Right atrium auricular region (tissue), 2 donors: ENCODE measurements at regions not wholly inside any gene's neighbourhood (a gene's known extent, or its start where the extent isn't known, plus 50 kb on each side); places are given as distances from the start of the nearest gene placed in this dataset.

Source experiments
- DNase-seq: peaks from one replicate; pipeline ENCODE4 v3.0.0-alpha.2; 2019; ENCODE audit warnings: low spot score
- H3K27ac ChIP-seq, 2 donors: fragments of 200-600 bp; sonication (generic); 1 replicate in 1 of 2; 2 replicates in 1 of 2; pipeline ENCODE4 v1.5.1; 2016 to 2019
- H3K27me3 ChIP-seq, 2 donors: fragments of 200-600 bp; sonication (generic); one replicate each; pipeline versions ENCODE4 v1.5.1 to v1.6.0; 2017 to 2019
- H3K36me3 ChIP-seq: fragments of 200-600 bp; sonication (generic); one replicate; pipeline ENCODE4 v1.5.1; 2016
- H3K4me1 ChIP-seq, 2 donors: fragments of 200-600 bp; sonication (generic); one replicate each; pipeline versions ENCODE4 v1.5.1 to v1.6.0; 2017 to 2019
- H3K4me3 ChIP-seq, 2 donors: fragments of 200-600 bp; sonication (generic); 1 replicate in 1 of 2; 2 replicates in 1 of 2; pipeline ENCODE4 v1.5.1; 2017 to 2019; ENCODE audit warnings: mild to moderate bottlenecking in 1 of 2, moderate library complexity in 1 of 2
- H3K9me3 ChIP-seq, 2 donors: fragments of 200-600 bp; sonication (generic); one replicate each; pipeline ENCODE4 v1.5.1; 2019
- CTCF ChIP-seq, 2 donors: fragments of 200-600 bp; sonication (generic); IDR thresholded peaks; one replicate each; pipeline ENCODE4 v1.5.1; 2019; ENCODE audit warnings: antibody characterized with exemption in 2 of 2

DNA sequence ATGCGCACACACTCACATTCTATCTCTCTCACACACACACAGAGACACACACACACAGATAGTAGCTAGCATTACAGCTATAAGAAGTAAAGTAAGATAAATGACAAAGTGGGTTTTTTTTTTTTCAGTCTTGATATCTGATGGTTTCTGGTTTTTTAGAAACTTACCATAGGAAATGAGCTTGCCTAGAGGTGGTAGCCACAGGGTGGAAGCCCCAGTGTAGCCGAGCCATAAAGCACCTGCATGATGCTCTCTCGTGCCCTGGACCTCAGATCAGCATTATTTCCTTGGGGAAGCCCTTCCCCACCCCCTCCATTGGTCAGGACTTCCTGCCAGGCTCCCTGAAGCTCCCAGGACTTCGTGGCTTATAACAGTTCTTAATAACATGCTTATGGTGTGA is 264.3 kb upstream of the C16orf82 start:
- TF ChIP-seq CTCF (IDR thresholded peaks at IDR 0.05): no peak

DNA sequence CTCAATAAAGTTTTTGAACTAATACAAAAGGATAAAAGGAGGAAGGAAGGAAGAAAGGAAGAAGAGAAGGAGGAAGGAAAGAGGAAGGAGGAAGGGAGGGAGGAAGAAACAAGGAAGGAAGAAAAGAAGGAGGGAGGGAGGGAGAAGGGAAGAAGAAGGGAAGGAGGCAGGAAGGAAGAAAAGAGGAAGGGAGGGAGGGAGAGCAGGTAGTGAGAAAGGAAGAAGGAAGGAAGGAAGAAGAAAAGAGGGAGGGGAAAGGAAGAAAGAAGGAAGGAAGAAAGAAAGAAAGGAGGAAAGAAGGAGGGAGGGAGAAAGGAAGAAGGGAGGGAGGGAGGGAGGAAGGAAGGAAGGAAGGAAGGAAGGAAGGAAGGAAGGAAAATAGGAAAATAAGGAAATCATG is 263.8 kb upstream of the C16orf82 start:
- TF ChIP-seq CTCF (IDR thresholded peaks at IDR 0.05): no peak
- Histone ChIP-seq H3K27me3 (no peaks in the 10 kb centered on the region), H3K9me3 (no peaks in the 10 kb centered on the region), H3K36me3 (no peaks in the 10 kb centered on the region), H3K4me1 (no peaks in the 10 kb centered on the region), H3K4me3 (no peak overlapping the region), H3K27ac (no peak overlapping the region)
- DNase-seq: no peak

More for the DNA sequence above, 264.3 kb upstream of the C16orf82 start:
- Histone ChIP-seq H3K36me3 (no peaks in the 10 kb centered on the region), H3K27ac (no peak overlapping the region), H3K27me3 (no peaks in the 10 kb centered on the region), H3K4me3 (no peak overlapping the region), H3K9me3 (no peaks in the 10 kb centered on the region), H3K4me1 (no peaks in the 10 kb centered on the region)
- DNase-seq: no peak

DNA sequence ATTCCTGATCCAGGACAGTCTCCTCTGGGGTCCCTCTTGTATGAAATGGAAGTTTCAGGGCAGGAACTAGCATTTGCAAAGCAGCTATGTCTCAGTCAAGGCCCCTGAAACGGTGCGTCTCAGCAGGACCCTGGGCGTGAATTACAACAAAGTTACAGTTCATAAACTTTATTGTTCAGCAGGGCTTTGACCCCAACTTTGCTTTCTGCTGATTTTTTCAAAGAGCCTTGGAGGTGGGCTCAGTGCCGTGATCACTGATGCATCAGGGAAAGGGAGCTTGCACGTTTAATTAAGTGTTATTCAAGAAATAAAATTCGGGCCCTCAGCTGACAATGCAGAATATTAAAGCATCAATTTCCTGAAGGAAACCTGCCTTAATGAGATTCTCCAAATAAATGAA is 260.1 kb upstream of the C16orf82 start:
- H3K4me1 ChIP-seq: no peaks in the 10 kb centered on the region
- H3K9me3 ChIP-seq: no peaks in the 10 kb centered on the region
- H3K36me3 ChIP-seq: no peaks in the 10 kb centered on the region
- H3K4me3 ChIP-seq: no peak overlapping the region
- no peaks in the 10 kb centered on the region for H3K27me3 ChIP-seq
- no peak for TF ChIP-seq CTCF (IDR thresholded peaks at IDR 0.05)
- H3K27ac ChIP-seq: no peak overlapping the region
- DNase-seq: no peak

- H3K9me3 ChIP-seq: no peaks in the 10 kb centered on the region
- TF ChIP-seq CTCF (IDR thresholded peaks at IDR 0.05): no peak
- no peak overlapping the region for H3K27ac ChIP-seq
- no peak for DNase-seq
- H3K4me3 ChIP-seq: no peak overlapping the region
- H3K27me3 ChIP-seq: no peaks in the 10 kb centered on the region
- H3K4me1 ChIP-seq: no peaks in the 10 kb centered on the region
- no peaks in the 10 kb centered on the region for H3K36me3 ChIP-seq
These were observed 257.3 kb upstream of the C16orf82 start for GRCh38 chr16:26809461-26809860.

DNA sequence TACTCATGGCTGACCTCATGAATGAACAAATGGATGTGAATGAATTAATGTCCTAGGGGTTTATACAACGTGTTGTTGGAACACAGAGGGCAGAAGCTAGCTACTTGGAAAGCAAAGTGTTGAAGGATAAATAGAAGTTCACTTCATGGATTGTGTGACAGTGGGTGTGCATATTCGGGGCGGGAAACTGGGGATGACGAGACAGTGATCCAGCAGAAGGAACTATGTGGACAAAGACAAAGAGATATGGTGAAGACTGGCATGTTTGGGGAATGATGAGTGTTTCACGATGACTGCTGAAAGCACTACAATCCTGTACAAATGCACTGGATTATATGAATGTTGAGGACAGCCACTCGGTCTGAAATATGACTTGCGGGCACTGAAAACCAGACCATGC is 250.5 kb upstream of the C16orf82 start:
- H3K4me1 ChIP-seq: no peaks in the 10 kb centered on the region
- no peak overlapping the region for H3K27ac ChIP-seq
- TF ChIP-seq CTCF (IDR thresholded peaks at IDR 0.05): no peak

GRCh38 chr16:26816885-26817571 is 249.7 kb upstream of the C16orf82 start:
- no peak for DNase-seq
- H3K27ac ChIP-seq: no peak overlapping the region
- H3K27me3 ChIP-seq: no peaks in the 10 kb centered on the region
- H3K36me3 ChIP-seq: no peaks in the 10 kb centered on the region
- no peaks in the 10 kb centered on the region for H3K9me3 ChIP-seq
- no peaks in the 10 kb centered on the region for H3K4me1 ChIP-seq
- no peak overlapping the region for H3K4me3 ChIP-seq
- no peak for TF ChIP-seq CTCF (IDR thresholded peaks at IDR 0.05)

More for the DNA sequence above, 250.5 kb upstream of the C16orf82 start:
- Histone ChIP-seq H3K4me3 (no peak overlapping the region), H3K36me3 (no peaks in the 10 kb centered on the region), H3K27me3 (no peaks in the 10 kb centered on the region), H3K9me3 (no peaks in the 10 kb centered on the region)
- no peak for DNase-seq
